ENCODE measurements at regions not wholly inside any gene's neighbourhood (a gene's known extent, or its start where the extent isn't known, plus 50 kb on each side); places are given as distances from the start of the nearest gene placed in this dataset.

DNA sequence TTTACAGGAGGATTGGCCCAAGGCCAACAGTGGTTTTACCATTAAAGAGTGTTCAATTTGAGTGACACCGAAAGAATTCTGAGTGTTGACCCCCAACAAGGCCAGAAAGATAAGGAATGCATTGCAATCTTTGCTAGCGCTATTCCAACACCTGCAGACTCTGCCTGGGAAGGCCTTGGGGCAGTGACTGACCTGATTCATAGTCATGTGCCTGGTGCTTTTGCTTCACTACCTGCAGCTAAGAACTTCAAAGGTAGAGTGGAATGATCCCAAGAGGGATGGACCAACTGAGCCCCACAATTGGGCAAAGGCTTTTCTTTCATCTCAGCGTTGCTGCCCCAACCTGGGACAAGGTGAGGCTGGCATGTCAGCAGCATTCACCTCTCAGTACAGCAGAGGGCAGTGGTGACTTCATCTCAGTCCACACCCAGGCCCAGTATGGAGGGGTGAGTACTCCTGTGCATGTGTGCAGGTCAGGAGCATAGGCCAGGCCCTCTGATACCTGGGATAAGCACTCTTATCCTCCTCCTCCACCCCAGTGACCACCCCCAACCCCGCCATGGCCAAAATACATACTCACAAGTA is 149.6 kb upstream of the GNAO1 start:
- DNase-seq (ENCODE audit: low read depth) = no peak
- no peak overlapping the region for H3K4me3 ChIP-seq (ENCODE audit: control insufficient read depth, low read depth, low read length)
- TF ChIP-seq, protein P1, sequence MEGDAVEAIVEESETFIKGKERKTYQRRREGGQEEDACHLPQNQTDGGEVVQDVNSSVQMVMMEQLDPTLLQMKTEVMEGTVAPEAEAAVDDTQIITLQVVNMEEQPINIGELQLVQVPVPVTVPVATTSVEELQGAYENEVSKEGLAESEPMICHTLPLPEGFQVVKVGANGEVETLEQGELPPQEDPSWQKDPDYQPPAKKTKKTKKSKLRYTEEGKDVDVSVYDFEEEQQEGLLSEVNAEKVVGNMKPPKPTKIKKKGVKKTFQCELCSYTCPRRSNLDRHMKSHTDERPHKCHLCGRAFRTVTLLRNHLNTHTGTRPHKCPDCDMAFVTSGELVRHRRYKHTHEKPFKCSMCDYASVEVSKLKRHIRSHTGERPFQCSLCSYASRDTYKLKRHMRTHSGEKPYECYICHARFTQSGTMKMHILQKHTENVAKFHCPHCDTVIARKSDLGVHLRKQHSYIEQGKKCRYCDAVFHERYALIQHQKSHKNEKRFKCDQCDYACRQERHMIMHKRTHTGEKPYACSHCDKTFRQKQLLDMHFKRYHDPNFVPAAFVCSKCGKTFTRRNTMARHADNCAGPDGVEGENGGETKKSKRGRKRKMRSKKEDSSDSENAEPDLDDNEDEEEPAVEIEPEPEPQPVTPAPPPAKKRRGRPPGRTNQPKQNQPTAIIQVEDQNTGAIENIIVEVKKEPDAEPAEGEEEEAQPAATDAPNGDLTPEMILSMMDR (conservative IDR thresholded peaks at IDR 0.05; ENCODE audit: control insufficient read depth, insufficient read depth, low read depth, low read length) = no peak

DNA sequence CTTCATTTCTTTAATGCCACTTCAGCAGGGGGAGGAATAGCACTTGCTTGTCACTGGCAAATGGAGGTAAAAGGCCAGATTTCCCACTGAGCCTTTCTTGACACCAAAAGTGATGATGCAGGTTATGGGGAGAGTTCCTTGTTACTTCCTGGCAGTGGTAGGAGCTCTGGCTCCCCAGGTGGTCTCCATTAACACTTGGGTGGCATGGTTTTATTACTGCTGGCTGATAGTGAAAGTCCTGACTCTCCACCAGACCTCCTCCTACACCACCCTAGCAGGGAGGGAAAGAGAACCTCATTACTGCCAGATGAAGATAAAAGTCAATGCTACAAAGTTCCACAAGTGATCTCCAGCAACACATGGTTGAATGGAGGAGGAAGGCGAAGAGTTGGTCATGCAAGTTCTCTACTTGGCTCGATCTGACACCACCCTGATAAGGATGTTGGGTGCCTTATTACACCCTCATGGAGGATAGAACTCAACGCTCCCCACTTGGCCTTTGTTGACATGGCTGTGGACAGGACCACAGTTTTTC is 152.7 kb upstream of the GNAO1 start:
- no peak for DNase-seq (ENCODE audit: low read depth)
- H3K4me3 ChIP-seq (ENCODE audit: control insufficient read depth, low read depth, low read length) = no peak overlapping the region
- TF ChIP-seq, protein P1 (conservative IDR thresholded peaks at IDR 0.05; ENCODE audit: control insufficient read depth, insufficient read depth, low read depth, low read length) = no peak

DNA sequence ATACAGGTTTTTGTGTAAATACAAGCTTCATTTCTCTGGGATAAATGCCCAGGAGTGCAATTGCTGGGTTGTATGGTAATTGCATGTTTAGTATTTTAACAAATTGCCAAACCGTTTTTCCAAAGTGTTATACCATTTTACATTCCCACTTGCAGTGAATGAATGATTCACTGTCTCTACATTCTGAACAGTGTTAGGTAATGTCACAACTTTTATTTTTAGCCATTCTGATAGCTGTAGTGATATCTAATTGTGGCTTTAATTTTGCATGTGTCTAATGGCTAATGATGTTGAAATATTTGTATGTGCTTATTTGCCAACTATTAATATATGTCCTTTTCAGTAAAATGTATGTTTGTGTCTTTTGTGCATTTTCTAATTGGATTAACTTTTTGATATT is 156.9 kb upstream of the CES5A start:
- TF ChIP-seq, protein P1 (conservative IDR thresholded peaks at IDR 0.05; ENCODE audit: control insufficient read depth, insufficient read depth, low read depth, low read length) = no peak
- no peak for DNase-seq (ENCODE audit: low read depth)
- H3K4me3 ChIP-seq (ENCODE audit: control insufficient read depth, low read depth, low read length) = no peak overlapping the region

DNA sequence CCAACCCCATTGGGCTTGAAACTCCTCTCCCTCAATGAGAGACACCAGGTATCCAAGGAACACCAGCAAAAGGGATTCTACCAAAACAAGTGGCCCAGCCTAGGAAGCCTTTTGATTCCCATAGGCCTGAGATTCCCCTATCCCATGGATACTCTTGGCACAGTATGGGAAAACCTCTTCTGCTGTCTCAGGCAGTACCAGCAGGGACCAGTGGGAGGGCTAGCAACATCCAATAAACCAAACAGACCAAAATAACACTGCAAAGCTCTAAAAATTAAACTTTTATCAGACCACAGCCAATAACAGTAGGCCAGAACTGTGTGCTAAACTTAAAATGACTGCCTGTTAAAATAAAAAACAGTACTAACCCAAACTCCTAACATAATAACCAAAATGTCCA is 153.9 kb upstream of the CES5A start:
- no peak for DNase-seq (ENCODE audit: low read depth)
- TF ChIP-seq, protein P1 (conservative IDR thresholded peaks at IDR 0.05; ENCODE audit: control insufficient read depth, insufficient read depth, low read depth, low read length) = no peak
- H3K4me3 ChIP-seq (ENCODE audit: control insufficient read depth, low read depth, low read length) = no peak overlapping the region

DNA sequence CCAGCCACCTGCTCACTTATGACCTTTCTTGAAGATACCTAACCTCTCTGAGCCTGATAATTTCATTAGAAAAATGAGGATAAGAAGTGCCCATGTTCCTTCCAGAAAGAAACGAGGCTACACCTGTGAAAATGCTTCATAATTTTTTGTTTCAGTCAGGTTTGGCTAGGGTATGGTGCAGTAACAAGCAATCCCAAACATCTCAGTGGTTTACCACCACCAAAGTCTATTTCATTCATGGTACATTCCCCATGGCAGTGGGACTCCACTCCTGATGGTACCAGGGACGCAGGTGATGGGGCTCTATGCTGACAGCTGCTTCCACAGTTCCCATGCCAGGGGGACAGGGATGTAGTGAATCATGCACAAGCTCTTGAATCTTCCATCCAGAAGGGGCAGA is 147.6 kb upstream of the CES5A start:
- TF ChIP-seq, protein P1 (conservative IDR thresholded peaks at IDR 0.05; ENCODE audit: control insufficient read depth, insufficient read depth, low read depth, low read length) = no peak
- DNase-seq (ENCODE audit: low read depth) = no peak

DNA sequence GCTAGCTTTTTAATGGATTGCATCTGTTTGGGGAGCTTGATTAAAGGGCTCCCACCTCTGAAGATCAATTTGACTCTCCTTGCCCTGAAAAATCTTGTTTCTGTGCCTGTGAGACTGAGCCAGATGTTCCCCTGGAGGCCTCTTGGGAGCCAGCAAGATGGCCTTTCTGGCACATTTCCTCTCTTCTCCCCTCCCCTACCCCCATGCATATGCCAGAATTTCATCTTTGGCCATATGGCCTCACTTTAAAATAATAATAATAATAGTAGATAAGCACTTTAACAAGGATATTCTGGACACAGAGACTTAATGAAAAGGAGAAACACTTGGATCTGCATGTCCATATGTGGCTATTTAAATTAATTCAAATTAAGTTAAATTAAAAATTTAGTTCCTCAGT is 144.1 kb upstream of the CES5A start:
- TF ChIP-seq, protein P1 (conservative IDR thresholded peaks at IDR 0.05; ENCODE audit: control insufficient read depth, insufficient read depth, low read depth, low read length) = no peak
- DNase-seq (ENCODE audit: low read depth) = no peak

More for the DNA sequence above, 147.6 kb upstream of the CES5A start:
- H3K4me3 ChIP-seq (ENCODE audit: control insufficient read depth, low read depth, low read length) = no peak overlapping the region

More for the DNA sequence above, 144.1 kb upstream of the CES5A start:
- no peak overlapping the region for H3K4me3 ChIP-seq (ENCODE audit: control insufficient read depth, low read depth, low read length)

All from fibroblast of mammary gland (primary cell).